Activated T-cell treated with anti-CD3 and anti-CD28 coated beads for 1 hour (primary cell): ENCODE measurements at regions not wholly inside any gene's neighbourhood (a gene's known extent, or its start where the extent isn't known, plus 50 kb on each side); places are given as distances from the start of the nearest gene placed in this dataset.
"Not testable (repeated sequence)": the region's sequence is repeated elsewhere in the genome, so short reads cannot be mapped to it uniquely, and the experiment has no call there.

Experiments used
- DNase-seq: peaks from one replicate; pipeline ENCODE4 v3.0.0-alpha.2; 2020; ENCODE audit warnings: low read depth

DNA sequence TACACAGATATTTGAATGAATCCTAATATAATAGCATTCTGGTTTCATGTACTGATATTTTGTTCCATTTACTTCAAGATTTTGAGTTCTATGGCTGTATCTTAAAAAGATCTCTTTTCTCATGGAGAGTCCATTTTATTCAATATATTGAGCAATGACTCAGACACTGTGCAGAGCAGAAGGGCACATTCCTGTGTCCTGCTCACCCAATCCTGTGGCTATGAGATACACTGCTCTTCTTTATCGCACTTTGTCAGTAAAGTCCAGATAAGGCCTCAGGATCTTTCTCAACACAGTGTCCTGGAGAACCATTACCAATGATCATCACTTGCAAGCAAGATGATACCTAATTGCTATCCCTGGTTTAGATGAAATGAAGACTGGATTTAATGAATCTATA lies 155.0 kb downstream of the CYSLTR2 start:
- no peak for DNase-seq

DNA sequence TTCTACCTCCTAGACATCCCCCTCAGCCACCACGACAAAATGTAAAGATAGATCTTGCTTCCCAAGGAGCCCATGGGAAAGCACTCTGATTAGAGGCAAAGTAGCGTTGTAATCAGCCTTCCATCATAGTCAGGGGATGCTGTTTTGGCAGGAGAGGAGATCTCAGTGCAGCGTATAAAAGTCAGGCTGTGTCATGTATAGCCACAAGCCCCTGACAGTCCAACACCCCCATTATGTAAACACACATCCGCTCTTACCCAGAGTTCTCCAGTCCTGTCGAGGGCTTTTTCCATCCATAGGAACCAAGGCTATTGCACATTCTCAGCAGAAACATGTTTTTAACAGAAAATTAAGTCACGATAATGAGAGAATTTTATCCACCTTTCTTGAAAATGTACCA lies 156.3 kb downstream of the CYSLTR2 start:
- no peak for DNase-seq

DNA sequence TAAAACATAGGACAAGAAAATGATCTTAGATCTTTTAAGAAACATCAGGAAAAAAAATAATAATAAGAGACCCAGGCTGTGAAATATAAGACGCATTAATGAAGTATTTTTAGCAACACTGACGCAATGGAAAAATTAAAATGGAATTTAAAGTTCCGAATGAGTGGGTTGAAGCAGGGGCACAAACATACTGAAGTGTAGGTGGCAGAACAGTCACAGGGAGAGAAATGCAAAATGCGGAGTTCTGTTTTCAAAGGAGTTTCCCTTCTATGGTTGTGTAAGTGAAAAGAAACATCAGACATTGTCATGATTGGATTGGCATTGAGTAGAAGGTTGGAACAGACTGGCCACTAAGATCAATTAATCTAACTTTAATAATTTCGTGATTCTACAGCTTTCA lies 159.8 kb downstream of the CYSLTR2 start:
- DNase-seq, result no peak

DNA sequence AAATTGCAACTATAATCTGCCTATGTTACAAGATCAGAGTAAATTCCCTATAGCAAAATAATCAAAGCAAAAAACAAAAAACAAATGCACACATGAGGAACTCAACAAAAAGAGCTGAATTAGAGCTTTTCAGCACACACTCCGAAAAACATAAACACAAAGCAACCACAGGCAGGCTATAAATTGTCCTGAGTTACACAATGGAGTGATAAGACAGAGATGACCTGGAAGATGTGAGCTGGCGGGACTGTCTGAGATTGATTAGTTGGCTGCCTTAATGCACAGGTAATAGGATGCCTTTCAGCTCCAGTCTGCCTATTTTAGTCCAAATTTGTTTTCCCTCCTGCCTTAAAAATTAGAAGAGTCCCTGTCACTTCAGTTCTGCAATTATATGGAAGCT lies 159.0 kb upstream of the FNDC3A start:
- no peak for DNase-seq

DNA sequence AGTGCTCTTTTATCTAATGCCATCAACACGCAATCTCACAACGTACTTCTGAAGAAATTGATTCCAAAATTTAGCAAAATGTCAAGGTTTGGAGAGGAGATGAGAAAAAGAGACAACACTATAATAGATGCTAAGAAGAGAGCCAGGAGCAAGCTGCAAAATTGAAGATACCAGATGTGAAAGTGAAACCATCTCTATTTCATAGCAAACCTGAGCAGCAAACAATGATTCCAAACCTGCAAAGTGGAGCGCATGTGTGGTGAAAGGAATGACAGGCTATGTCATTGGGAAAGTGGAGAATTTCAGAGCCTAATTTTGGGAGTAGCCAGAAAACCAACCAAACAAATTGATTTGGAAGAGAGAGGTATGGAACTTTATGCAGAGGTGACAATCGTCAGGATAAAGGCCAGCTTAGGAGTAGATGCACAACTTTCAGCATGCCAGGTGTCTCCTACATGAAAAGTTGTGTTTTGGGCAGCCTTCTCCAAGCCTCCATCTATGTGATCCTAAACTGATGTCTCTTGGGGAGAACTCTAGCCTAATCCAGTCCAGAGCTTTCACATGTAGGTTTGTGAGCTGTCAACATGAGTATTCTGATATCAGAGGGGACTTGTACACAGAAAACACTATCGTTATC lies 158.4 kb upstream of the FNDC3A start:
- no peak for DNase-seq

DNA sequence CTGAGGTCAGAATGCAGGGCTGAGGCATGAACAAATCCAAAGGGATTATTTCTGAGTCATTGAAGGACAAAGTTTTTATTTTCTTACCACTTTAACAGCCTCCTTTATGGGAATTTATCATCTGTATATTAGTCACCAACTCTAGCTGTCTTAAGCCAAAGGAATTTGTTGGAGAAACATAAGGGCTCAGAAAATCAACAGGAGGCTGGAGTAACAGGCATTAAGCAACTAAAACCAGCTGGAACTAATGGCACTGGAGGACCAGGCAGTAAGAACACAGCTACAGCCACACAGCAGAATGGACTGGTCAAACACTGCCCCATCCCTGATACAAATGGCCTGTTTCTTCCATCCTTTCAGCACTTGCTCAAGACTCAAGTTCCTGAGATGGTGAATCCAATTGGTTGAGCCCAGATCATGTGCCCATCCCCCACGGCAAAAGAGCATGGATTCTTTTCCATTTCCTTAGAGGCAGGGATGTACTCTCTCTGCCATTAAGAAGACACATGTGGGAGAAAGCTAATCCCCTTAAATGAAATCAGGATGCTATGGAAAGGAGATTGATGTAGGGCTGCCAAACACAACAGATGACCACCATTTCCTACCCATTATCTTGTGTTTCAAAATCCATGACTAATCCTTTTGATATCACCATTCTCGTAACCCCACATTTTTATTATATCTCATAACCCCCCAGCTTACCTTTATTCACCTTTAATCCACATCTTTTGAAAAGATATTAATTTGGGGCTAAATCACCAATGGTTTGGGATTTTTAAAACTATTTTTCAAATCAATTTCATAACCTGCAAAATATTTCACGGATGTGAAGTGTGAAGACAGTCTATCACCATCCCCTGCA lies 157.0 kb upstream of the FNDC3A start:
- no peak for DNase-seq

DNA sequence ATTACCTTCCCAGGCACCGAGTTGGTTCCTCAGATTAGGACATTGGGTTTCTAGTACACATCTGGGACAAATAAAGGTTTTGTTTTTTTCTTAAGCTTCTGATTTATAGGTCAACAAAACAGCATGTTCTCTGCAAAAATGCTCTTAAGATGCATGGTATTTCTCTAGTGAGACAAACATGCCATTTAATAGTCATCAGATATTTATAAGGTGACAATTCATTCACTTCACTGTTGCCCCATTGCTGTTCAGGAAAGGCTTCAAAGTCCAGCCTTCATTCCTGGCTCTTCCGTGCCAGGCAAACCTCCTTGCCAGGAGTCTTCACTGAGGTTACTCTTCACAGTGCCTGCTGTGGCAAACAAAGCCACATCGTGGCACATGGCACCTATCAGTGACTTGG lies 156.3 kb upstream of the FNDC3A start:
- no peak for DNase-seq

DNA sequence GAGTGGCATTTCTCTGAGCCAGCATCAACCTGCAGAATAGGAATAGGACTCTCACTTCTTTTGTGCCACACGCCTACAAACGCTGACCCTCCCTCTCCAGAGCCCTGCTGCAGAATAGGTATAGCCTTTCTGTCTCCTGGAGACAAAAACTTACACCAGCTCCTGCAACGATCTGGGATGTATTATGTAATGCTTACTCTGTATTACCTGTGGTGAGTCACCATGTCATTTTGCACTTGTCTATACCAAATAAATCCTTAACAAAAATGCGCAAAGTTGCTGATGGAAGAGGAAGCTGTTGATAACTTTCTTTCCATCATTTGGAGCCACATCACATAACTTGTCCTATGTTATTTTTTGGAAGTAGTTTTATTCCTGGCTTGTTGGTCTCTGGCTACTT lies 155.8 kb upstream of the FNDC3A start:
- no peak for DNase-seq

DNA sequence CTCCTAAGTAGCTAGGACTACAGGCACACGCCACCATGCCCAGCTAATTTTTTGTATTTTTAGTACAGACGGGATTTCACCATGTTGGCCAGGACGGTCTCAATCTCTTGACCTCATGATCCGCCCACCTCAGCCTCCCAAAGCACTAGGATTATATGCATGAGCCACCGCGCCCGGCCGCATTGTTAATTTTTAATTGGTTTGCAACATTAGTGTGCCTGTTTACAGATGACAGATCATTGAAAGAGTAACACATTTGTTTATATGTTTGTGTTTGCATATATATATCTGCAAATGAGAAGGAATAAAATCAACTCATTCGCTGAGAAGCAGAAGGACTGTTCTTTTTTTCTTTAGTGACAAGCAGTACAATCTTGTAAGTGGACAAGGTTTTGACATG lies 152.2 kb upstream of the FNDC3A start:
- DNase-seq, result not testable (repeated sequence)

DNA sequence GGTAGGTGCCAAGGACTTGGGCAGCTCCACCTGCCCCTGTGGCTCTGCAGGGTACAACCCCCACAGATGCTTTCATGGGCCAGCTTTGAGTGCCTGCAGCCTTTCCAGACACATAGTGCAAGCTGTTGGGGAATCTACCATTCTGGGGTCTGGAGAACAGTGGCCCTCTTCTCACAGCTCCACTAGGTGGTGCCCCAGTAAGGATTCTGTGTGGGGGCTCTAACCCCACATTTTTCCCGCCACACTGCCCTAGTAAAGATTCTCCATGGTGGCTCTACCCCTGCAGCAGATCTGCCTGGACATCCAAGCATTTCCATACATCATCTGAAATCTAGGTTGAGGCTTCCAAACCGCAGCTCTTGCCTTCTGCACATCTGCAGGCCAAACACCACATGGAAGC lies 149.7 kb upstream of the FNDC3A start:
- DNase-seq, result no peak

DNA sequence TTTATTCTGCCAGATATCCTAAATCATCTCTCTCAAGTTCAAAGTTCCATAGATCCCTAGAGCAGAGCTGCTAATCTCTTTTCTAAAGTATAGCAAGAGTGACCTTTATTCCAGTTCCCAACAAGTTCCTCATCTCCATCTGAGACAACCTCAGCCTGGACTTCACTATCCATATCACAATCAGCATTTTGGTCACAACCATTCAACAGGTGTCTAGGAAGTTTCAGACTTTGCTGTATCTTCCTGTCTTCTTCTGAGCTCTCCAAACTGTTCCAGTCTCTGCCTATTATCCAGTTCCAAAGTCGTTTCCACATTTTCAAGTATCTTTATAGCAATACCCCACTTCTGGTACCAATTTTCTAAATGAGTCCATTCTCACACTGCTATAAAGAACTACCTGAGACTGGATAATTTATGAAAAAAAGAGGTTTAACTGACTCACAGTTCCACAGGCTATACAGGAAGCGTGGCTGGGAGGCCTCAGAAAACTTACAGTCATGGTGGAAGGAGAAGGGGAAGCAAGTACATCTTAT lies 148.7 kb upstream of the FNDC3A start:
- not testable (repeated sequence) for DNase-seq

DNA sequence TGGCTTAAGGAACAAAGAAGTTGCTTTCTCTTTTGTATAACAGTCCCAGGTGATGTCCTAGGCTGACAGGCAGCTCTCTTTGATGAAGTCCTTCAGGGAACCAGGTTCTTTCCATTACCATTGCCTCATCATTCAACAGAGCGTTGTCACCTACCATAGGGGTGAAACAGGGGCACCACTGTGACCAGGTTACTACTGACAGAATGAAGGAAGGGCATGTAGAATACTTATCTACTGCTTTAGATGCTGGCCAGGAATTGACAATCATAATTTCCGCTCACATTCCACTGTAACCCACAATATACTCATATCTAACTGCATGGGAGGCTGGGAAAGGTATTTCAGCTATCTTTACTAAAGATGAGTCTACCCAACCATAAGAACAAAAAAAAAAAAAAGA lies 148.0 kb upstream of the FNDC3A start:
- no peak for DNase-seq

DNA sequence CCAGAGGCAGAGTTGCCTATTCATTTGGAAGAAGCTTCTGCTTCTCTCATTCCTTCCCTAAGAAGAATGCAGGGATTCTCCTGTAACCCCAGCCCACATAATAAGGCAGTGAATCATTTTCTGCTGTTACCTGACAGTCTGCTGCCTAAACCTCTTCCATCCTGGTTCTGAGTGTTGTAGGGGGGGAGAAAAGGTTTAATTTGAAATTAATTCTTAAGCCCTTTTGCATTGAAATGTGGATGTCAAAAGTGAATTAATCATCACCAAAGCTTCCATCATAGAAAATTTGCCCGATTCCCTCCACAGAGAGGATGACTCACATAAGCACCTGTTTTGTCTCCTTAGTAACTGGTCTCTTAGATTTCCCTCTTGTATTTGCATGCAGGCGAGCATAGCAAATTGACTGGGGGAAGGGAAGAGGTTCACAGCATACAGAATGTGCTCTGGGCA lies 146.7 kb upstream of the FNDC3A start:
- DNase-seq, result no peak

DNA sequence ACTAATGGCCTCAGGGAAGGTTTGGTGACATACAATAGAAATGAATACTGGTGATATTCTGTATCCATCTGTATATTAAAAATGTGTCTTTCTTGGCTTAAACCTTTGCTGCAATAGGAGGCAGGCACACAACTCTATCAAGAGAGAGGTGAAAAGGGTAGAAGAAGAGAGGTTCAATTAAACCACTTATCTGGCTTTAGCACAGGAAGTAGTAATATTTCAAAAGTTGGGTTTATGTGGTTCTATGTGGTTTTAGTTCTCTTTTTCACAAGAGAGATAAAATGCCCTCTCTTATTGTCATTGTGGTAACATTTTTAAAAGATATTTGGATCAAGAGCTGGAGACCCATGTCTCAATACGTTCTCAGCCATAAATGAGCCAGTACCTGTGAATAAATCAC lies 146.2 kb upstream of the FNDC3A start:
- DNase-seq, result no peak

DNA sequence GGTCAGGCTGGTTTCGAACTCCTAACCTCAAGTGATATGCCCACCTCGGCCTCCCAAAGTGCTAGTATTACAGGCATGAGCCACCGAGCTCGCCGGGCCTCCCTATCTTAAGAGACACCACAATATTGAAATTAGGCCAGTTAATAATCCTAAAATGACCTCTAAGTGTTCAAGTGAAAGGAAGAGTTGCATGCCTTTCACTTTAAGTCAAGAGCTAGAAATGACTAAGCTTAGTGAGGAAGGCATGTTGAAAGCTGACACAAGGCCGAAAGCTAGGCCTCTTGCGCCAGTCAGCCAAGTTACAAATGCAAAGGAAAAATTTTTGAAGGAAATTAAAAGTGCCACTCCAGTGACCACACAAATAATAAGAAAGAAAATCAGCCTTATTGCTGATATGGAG lies 144.5 kb upstream of the FNDC3A start:
- DNase-seq, result no peak

DNA sequence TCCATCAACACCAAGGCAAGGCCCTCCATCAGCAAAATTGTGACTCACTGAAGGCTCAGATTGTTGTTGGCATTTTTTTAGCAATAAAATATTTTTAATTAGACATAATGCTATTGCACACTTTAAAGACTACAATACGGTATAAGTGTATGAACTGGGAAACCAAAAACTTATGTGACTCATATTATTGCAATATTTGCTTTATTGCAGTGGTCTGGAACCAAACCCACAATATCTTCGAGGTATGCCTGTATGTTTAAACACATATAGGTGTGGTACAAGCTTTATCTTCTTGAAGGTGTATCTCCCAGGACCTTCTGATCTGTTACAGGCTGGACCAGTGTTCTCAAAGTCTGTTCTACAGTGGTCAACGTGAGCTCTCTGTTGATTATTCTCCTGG lies 142.3 kb upstream of the FNDC3A start:
- DNase-seq, result no peak

DNA sequence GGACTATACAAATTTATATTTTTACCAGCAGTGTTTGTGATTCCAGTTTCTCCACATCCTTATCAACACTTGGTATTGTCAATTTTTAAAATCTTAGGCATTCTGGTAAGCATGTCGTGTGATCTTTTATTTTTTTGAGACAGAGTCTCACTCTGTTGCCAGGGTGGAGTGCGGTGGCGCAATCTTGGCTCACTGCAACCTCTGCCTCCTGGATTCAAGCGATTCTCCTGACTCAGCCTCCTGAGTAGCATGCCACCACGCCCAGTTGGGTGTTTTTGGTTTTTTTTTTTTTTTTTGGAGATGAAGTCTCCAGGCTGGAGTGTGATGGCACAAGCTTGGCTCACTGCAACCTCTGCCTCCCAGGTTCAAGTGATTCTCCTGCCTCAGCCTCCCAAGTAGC lies 140.4 kb upstream of the FNDC3A start:
- DNase-seq, result not testable (repeated sequence)

DNA sequence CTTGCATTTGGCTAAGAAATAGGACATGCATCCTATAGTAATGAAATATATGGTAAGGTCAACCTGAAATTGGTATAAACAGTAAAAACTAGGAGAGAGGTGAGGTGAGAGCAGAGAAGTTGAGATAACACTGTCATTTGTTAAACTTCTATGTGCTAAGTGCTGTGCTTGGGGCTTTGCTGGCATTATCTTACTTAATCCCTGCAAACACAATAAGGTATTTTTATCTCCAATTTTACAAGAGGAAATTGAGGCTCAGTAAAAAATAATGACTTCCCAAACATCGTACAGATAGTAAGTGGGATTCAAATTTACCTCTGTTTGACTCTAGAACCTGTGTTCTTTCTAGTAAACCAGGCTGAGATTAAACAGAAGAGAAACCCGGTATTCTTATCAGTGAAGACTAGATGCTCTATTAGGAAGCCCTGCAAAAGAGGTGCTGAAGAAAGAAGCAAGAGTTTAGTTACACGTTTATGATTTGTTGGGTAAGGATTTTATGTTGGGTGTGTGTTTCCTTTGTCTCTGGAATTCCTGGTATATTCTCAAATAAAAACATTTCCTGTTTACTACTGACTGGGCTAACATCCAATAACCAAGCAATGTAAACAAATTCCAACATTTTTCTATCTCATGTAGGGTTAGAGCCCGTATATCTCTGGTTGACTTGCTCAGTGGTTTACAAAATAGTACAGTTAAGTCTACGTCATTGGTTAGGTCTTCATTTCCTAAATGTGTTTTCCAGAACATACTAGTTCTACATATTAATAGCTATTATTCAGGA lies 137.3 kb upstream of the FNDC3A start:
- DNase-seq, result no peak

DNA sequence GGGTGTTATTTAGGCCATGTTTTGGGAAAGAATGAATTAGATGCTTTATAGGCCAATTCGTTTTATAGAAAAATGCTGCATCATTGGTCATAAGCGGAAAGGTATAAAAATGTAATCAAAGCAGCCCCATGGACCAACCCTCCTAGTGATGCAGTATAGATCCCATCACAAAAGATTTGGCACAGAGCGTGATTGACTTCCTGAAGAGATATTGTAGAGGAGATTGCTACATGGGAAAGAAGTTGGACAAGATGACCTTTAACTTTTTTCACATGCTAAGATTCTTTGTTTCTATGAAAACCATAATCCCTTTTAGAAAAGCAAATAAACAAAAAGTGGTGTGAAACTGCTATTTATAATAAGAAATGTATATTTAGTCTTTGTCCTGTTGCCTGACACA lies 136.5 kb upstream of the FNDC3A start:
- no peak for DNase-seq

DNA sequence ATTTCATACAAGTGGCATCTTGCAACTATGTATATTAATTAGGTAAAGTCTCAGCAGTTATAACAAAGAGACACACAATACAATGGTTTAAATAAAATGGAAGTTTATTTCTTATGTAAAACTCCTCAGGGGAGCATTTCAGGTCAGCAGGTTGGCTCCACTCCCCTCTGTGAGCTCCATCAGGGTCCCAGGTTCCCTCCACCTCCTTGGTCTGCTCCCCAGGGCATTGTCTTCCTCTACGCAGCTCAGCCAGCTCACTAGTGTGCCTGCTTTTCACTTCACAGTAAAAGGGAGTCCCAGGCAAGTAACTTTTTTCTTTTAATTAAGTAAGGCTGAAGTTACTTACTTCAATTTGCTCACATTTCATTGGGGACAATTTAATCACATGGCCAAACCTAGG lies 135.3 kb upstream of the FNDC3A start:
- no peak for DNase-seq

DNA sequence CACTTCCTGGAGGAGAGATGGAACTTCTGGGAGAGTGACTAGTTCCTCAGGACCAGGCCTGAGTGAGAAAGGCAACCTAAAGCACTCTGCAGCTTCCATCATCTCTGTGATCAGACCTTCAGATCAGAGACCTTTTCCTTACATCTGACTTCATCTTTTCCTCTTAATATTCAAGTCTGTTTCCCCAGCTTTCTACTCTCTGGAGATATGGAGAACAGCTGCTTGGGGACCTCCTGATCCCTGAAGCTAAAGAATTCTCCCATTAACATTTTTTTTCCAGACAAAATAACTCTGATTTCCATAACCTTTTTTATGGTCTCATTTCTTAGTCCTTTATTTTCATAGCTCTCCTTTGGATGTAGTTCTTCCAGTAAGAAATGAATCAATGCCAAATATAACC lies 133.4 kb upstream of the FNDC3A start:
- DNase-seq, result no peak

DNA sequence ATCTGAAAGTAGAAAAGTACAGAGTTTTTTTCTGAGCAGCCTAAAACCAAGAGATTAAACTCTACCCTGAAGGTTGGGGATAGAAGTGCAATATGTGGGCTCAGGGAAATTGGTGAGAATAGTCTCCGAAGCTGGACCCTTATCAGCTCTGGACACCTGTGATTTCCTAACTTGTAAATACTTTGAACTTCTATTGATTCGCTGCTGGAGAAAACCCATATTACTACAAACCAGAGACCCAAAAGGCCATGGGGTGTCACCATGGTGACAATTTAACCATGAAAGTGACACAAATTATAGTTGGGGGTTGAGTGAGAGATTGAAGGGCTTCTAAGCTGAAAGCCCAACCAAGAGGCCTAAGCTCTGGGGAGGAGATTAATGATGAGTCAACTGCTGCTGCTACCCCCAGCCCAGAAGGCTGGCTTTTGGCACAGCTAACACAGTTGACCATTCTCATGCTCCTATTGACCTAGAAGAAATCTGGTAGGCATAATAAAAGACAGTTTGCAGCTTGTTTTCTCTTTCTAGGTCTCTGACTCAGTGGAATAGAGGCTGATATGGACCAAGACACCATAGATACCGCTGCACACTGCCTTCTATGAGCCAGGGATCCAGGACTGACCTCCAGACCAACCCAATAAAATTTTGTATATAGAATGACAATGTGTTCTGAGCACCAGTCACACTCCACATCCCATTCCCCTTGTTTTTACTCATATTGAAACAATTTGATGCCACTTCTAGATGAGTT lies 131.9 kb upstream of the FNDC3A start:
- no peak for DNase-seq
